ENCODE measurements at regions not wholly inside any gene's neighbourhood (a gene's known extent, or its start where the extent isn't known, plus 50 kb on each side); places are given as distances from the start of the nearest gene placed in this dataset.

- no peak overlapping the region for H3K23ac ChIP-seq (ENCODE audit: insufficient read length, low read depth, low read length)
- no peak overlapping the region for H4K91ac ChIP-seq (ENCODE audit: insufficient read length, low read depth, low read length)
- Mint-ChIP-seq H3K9me3 (peaks cover 9% of the 10 kb centered on the region in 2 experiments; a peak in 4 of 5 replicates), H3K36me3 (ENCODE audit: insufficient read depth in 1 of 3, low read depth in 3 of 3) (peaks cover 0 to 17% (median 5%) of the 10 kb centered on the region in 3 experiments; a peak in 4 of 7 replicates), H3K27me3 (ENCODE audit: low read depth) (no peaks in the 10 kb centered on the region), H3K4me3 (no peak overlapping the region), H3K27ac (no peak overlapping the region), H3K4me1 (no peaks in the 10 kb centered on the region)
- H3K4me2 ChIP-seq (ENCODE audit: insufficient read depth, insufficient read length, low read length) = no peak overlapping the region
- H4K5ac ChIP-seq (ENCODE audit: insufficient read length, low read depth, low read length) = no peak overlapping the region
- TF ChIP-seq CTCF (conservative IDR thresholded peaks at IDR 0.05) = no peak
- H3K14ac ChIP-seq (ENCODE audit: insufficient read depth, low read length) = no peak overlapping the region
- H4K20me1 ChIP-seq (ENCODE audit: control insufficient read depth, insufficient read depth, insufficient read length) = no peaks in the 10 kb centered on the region
- no peak overlapping the region for H3K18ac ChIP-seq (ENCODE audit: insufficient read length, low read depth, low read length)
- no peak overlapping the region for H2BK15ac ChIP-seq (ENCODE audit: low read depth, low read length)
- H3K23me2 ChIP-seq (ENCODE audit: insufficient read length, low read depth, low read length, poor library complexity, severe bottlenecking) = no peaks in the 10 kb centered on the region
- no peak overlapping the region for H3K56ac ChIP-seq (ENCODE audit: insufficient read length, low read depth, low read length)
- no CpG with 5 or more reads among the region's 1 CpG for WGBS (ENCODE audit: extremely low coverage, insufficient read length, low lambda C conversion rate)
- no peak for DNase-seq
- no peaks in the 10 kb centered on the region for H3K79me2 ChIP-seq (ENCODE audit: insufficient read depth, low read length)
- H3K27me3 ChIP-seq (ENCODE audit: insufficient read depth, low read length) = no peaks in the 10 kb centered on the region
- H3K4me1 ChIP-seq (ENCODE audit: insufficient read depth, low read length) = no peaks in the 10 kb centered on the region
- no peaks in the 10 kb centered on the region for H3K79me1 ChIP-seq (ENCODE audit: insufficient read depth, low read depth, low read length, poor library complexity, severe bottlenecking)
- no peak overlapping the region for H3K27ac ChIP-seq (ENCODE audit: insufficient read length, low read depth, low read length)
- H3T11ph ChIP-seq (ENCODE audit: low read length) = no peak overlapping the region
- no peak overlapping the region for H3K9ac ChIP-seq (ENCODE audit: extremely low read depth, insufficient read length, low read length)
- no peak overlapping the region for H2AK5ac ChIP-seq (ENCODE audit: insufficient read length, low read length)
- no peak overlapping the region for H2AFZ ChIP-seq (ENCODE audit: low read length)
- H3K9me3 ChIP-seq (ENCODE audit: control insufficient read depth, low read depth, low read length) = no peaks in the 10 kb centered on the region
- no peak overlapping the region for H2BK5ac ChIP-seq (ENCODE audit: insufficient read length, low read length)
- H2BK20ac ChIP-seq (ENCODE audit: low read depth, low read length, poor library complexity, severe bottlenecking) = no peak overlapping the region
- no peak overlapping the region for H2BK12ac ChIP-seq (ENCODE audit: insufficient read length, low read depth, low read length)
- H4K8ac ChIP-seq (replicated peaks; ENCODE audit: insufficient read length, low read depth, low read length) = no peak overlapping the region
- H3K4ac ChIP-seq (ENCODE audit: low read depth, low read length) = no peak overlapping the region
- no peak overlapping the region for H2BK120ac ChIP-seq (ENCODE audit: low read depth, low read length, poor library complexity, severe bottlenecking)
Measured at GRCh38 chr4:141962486-141962885, 326.1 kb downstream of the IL15 start.

Data from H9 (cell line).